Type B pancreatic cell (in vitro differentiated cells): ENCODE measurements at regions not wholly inside any gene's neighbourhood (a gene's known extent, or its start where the extent isn't known, plus 50 kb on each side); places are given as distances from the start of the nearest gene placed in this dataset.
"Not testable (repeated sequence)": the region's sequence is repeated elsewhere in the genome, so short reads cannot be mapped to it uniquely, and the experiment has no call there.

Experiments used
- DNase-seq: peaks from one replicate; pipeline ENCODE4 v3.0.0; 2021; ENCODE audit warnings: mixed read lengths; ENCODE audit not compliant: unreplicated experiment; ENCODE audit errors: extremely low spot score
- H3K27ac Mint-ChIP-seq: 2 replicates; pipeline ENCODE4 v1.8.0; 2021; ENCODE audit warnings: mild to moderate bottlenecking, mixed read lengths
- H3K27me3 Mint-ChIP-seq: 2 replicates; pipeline ENCODE4 v1.8.0; 2021; ENCODE audit warnings: mixed read lengths
- H3K36me3 Mint-ChIP-seq: 2 replicates; pipeline ENCODE4 v1.8.0; 2021; ENCODE audit warnings: mixed read lengths
- H3K4me1 Mint-ChIP-seq: one replicate; pipeline ENCODE4 v1.8.0; 2021; ENCODE audit warnings: mixed read lengths; ENCODE audit not compliant: unreplicated experiment
- H3K4me3 Mint-ChIP-seq: 2 replicates; pipeline ENCODE4 v1.8.0; 2021; ENCODE audit warnings: mild to moderate bottlenecking, mixed read lengths
- H3K9me3 Mint-ChIP-seq: 2 replicates; pipeline ENCODE4 v1.8.0; 2021; ENCODE audit warnings: mixed read lengths
- TF ChIP-seq, protein P1 (sequence below): fragments of 200-600 bp; sonication (generic); conservative IDR thresholded peaks from 2 replicates; pipeline ENCODE4 v1.5.0; 2021; ENCODE audit warnings: antibody characterized with exemption, mild to moderate bottlenecking

DNA sequence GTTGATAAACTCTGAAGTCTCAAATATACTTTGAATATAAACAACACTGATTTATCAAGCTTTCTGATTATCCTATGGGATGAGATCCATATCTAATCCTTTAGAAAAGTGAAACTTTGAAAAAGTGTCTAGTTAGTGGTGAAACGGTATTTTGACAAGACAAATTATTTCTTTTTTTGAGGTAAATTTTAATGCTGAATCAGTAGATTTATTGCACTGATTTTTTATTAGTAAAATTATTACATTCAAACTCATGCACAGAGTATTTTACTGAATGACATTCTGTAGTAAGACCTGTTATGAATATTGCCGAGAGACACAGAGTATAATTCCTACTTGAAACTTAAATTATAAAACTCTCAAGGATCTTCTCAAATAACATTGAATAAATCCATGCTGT is 679.1 kb upstream of the SPRY2 start:
- TF ChIP-seq, protein P1, sequence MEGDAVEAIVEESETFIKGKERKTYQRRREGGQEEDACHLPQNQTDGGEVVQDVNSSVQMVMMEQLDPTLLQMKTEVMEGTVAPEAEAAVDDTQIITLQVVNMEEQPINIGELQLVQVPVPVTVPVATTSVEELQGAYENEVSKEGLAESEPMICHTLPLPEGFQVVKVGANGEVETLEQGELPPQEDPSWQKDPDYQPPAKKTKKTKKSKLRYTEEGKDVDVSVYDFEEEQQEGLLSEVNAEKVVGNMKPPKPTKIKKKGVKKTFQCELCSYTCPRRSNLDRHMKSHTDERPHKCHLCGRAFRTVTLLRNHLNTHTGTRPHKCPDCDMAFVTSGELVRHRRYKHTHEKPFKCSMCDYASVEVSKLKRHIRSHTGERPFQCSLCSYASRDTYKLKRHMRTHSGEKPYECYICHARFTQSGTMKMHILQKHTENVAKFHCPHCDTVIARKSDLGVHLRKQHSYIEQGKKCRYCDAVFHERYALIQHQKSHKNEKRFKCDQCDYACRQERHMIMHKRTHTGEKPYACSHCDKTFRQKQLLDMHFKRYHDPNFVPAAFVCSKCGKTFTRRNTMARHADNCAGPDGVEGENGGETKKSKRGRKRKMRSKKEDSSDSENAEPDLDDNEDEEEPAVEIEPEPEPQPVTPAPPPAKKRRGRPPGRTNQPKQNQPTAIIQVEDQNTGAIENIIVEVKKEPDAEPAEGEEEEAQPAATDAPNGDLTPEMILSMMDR = no peak
- Mint-ChIP-seq H3K27me3 (no peaks in the 10 kb centered on the region), H3K27ac (no peak overlapping the region), H3K4me1 (no peaks in the 10 kb centered on the region), H3K9me3 (peaks cover 5% of the 10 kb centered on the region), H3K4me3 (no peak overlapping the region), H3K36me3 (no peaks in the 10 kb centered on the region)
- DNase-seq = no peak

DNA sequence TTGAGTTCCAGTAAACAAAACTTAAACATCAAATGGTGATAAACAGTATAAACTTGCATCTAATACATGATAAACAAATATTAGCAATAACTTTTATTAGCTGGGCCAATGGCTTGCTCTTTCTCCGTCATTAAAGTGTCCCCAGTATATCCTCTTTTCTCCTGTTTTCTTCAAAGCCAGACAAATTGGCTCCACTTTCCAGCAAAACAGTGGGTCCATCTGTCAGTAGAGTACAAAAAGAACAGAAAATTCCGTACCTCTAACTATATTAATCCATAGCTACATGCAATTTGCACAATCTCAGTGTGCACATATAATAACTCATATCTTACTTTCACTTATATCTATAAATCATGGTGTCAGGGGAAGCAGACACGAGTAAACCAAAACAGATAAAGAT is 678.0 kb upstream of the SPRY2 start:
- Mint-ChIP-seq H3K36me3 (no peaks in the 10 kb centered on the region), H3K27me3 (no peaks in the 10 kb centered on the region), H3K9me3 (peaks cover 5% of the 10 kb centered on the region), H3K4me3 (no peak overlapping the region), H3K4me1 (no peaks in the 10 kb centered on the region), H3K27ac (no peak overlapping the region)
- TF ChIP-seq, protein P1 = no peak
- no peak for DNase-seq

DNA sequence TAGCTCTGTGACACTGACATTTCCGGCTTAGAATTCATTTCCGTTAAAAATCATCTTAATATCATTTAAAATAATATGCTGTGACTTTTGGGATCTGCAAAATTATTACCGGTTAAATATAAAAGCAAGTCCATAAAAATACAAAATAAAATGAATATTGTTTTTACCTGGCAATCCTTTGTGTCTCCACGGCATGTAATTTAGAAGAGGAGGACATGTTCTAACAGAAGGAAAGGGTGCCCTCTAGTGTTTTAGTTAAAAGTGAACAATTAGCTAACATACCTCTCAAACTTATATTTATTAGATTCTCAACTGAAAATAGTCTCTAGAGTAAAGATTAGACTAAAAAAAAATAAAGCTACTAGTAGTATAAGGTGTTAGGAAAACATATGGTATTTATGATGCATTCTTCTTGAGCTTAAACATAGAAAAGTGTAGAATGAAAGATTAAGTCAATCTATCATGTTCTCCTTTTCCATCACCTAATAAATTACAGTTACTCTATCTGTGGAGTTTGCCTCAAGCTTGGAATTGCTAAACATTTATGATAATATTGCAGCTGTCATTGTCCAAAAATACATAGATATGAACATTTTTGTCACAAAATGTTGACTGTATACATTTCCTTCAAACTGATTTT is 676.7 kb upstream of the SPRY2 start:
- peaks cover 5% of the 10 kb centered on the region for H3K9me3 Mint-ChIP-seq
- no peak for DNase-seq
- H3K27ac Mint-ChIP-seq = no peak overlapping the region
- TF ChIP-seq, protein P1 = peak; percentile 88
- no peak overlapping the region for H3K4me3 Mint-ChIP-seq
- no peaks in the 10 kb centered on the region for H3K36me3 Mint-ChIP-seq
- no peaks in the 10 kb centered on the region for H3K4me1 Mint-ChIP-seq
- H3K27me3 Mint-ChIP-seq = no peaks in the 10 kb centered on the region

DNA sequence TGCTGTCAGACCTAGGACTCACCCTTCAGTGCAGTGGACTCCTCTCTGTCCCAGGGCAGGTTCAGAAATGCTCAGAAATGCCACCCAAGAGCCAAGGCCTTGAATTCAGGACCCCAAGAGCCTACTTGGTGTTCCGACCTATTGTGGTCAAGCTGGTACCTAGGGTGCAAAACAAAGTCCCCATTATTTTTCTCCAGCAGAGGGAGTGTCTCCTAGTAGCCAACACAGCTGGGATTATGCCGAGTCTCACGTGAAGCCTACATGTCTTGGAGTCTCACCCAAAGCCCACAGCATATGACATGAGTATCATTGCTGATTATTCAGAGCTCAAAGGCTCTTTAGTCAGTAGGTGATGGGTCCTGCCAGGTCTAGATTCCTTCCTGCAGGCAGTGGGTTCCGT is 671.1 kb upstream of the SPRY2 start:
- no peaks in the 10 kb centered on the region for H3K4me1 Mint-ChIP-seq
- peaks cover 7% of the 10 kb centered on the region for H3K9me3 Mint-ChIP-seq
- H3K36me3 Mint-ChIP-seq = no peaks in the 10 kb centered on the region
- no peak for DNase-seq
- no peaks in the 10 kb centered on the region for H3K27me3 Mint-ChIP-seq
- TF ChIP-seq, protein P1 = no peak
- H3K27ac Mint-ChIP-seq = no peak overlapping the region
- no peak overlapping the region for H3K4me3 Mint-ChIP-seq

DNA sequence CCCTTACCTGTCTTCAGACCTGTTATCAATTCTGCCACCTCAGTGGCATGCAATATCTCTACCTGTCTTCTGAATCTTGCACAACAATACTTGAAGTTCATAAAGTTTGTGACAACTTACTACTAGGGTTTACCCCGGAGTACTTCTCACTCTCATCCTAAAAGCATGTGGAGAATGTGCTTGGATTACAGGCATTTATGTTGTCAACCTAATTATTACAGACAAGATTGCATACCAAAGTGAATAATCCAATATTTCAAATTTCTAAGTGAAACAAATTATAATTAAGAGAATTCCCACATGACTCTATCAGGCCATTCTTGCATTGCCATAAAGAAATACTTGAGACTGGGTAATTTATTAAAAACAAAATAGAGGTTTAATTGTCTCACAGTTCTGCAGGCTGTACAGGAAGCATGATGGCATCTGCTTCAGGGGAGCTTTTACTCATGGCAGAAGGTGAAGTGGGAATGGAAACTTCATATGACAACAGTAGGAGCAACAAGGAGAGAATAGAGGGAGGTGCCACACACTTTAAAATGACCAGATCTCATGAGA is 661.0 kb upstream of the SPRY2 start:
- no peak overlapping the region for H3K27ac Mint-ChIP-seq
- no peaks in the 10 kb centered on the region for H3K36me3 Mint-ChIP-seq
- no peak for DNase-seq
- H3K4me1 Mint-ChIP-seq = no peaks in the 10 kb centered on the region
- TF ChIP-seq, protein P1 = no peak
- no peaks in the 10 kb centered on the region for H3K9me3 Mint-ChIP-seq
- H3K4me3 Mint-ChIP-seq = no peak overlapping the region
- no peaks in the 10 kb centered on the region for H3K27me3 Mint-ChIP-seq

DNA sequence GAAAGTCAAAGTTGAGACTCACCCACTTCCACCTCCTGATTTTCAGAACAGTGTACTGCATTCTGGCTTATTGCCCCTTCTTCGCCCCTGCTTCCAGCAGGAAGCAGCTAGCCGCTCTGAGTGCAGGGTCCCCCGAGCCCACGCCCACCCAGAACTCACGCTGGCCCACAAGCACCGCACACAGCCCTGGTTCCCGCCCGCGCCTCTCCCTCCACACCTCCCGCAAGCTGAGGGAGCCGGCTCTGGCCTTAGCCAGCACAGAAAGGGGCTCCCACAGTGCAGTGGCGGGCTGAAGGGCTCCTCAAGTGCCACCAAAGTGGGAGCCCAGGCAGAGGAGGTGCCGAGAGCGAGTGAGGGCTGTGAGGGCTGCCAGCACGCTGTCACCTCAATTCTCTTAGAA is 657.7 kb upstream of the SPRY2 start:
- H3K27me3 Mint-ChIP-seq, H3K4me3 Mint-ChIP-seq, H3K36me3 Mint-ChIP-seq, H3K9me3 Mint-ChIP-seq, H3K27ac Mint-ChIP-seq, H3K4me1 Mint-ChIP-seq, DNase-seq: not testable (repeated sequence)
